ENCODE measurements at regions not wholly inside any gene's neighbourhood (a gene's known extent, or its start where the extent isn't known, plus 50 kb on each side); places are given as distances from the start of the nearest gene placed in this dataset.
A peak's percentile ranks its signal among the peaks of the same experiment; 100 is the strongest.

DNA sequence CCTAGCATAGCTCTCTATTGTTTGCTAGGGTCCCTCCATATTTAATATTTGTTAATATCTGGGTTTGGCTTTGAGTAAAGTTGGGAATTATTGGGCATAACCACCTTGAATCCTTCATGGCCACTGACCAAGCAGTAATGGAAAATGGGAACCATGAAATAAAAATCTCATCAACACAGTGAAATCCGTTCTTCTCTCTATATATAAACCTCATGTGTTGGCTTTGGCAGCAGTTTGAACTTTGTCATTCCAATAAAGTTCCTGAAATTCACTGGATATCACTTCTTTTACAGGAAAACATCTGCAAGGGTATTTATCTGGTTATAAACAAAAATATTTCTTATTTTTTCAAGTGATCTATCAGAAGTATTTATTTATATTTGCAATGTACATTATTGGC lies 93.0 kb upstream of the MPDZ start:
- no peak overlapping the region for H3K27ac ChIP-seq
- H3K27me3 ChIP-seq: no peaks in the 10 kb centered on the region
- no peak overlapping the region for H3K4me3 ChIP-seq
- TF ChIP-seq, protein P1, sequence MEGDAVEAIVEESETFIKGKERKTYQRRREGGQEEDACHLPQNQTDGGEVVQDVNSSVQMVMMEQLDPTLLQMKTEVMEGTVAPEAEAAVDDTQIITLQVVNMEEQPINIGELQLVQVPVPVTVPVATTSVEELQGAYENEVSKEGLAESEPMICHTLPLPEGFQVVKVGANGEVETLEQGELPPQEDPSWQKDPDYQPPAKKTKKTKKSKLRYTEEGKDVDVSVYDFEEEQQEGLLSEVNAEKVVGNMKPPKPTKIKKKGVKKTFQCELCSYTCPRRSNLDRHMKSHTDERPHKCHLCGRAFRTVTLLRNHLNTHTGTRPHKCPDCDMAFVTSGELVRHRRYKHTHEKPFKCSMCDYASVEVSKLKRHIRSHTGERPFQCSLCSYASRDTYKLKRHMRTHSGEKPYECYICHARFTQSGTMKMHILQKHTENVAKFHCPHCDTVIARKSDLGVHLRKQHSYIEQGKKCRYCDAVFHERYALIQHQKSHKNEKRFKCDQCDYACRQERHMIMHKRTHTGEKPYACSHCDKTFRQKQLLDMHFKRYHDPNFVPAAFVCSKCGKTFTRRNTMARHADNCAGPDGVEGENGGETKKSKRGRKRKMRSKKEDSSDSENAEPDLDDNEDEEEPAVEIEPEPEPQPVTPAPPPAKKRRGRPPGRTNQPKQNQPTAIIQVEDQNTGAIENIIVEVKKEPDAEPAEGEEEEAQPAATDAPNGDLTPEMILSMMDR (IDR thresholded peaks at IDR 0.05): no peak
- no peak for TF ChIP-seq POLR2A (IDR thresholded peaks at IDR 0.05)
- no peaks in the 10 kb centered on the region for H3K36me3 ChIP-seq
- intact Hi-C loops (cut with DNase I; ENCODE audit: low total_unique reads): no loop called here
- no peaks in the 10 kb centered on the region for H3K9me3 ChIP-seq
- no peaks in the 10 kb centered on the region for H3K4me1 ChIP-seq
- no peak for DNase-seq

DNA sequence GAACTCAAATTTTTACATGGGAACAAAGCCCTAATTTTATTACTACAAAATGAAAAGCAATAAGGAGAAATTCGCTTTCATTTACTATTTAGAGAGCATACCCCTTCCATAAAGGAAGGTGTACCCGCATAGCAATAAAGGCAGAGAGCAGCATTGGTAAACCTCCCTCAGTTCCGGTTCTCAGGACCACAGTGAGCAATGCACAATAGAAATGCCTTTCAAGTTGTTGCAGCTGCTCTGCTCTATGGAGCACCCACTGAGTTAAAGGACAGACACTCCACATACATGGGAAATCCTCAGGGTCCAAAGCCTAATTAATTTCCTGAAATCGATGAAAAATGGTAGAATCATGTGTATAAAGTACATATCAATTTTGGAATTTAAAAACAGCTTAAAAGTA lies 89.9 kb upstream of the MPDZ start:
- TF ChIP-seq, protein P1 (IDR thresholded peaks at IDR 0.05): no peak
- TF ChIP-seq POLR2A (IDR thresholded peaks at IDR 0.05): no peak
- Histone ChIP-seq H3K4me3 (no peak overlapping the region), H3K36me3 (no peaks in the 10 kb centered on the region), H3K9me3 (no peaks in the 10 kb centered on the region), H3K27ac (no peak overlapping the region), H3K27me3 (no peaks in the 10 kb centered on the region), H3K4me1 (no peaks in the 10 kb centered on the region)
- intact Hi-C loops (cut with DNase I; ENCODE audit: low total_unique reads): no loop called here
- DNase-seq: no peak

DNA sequence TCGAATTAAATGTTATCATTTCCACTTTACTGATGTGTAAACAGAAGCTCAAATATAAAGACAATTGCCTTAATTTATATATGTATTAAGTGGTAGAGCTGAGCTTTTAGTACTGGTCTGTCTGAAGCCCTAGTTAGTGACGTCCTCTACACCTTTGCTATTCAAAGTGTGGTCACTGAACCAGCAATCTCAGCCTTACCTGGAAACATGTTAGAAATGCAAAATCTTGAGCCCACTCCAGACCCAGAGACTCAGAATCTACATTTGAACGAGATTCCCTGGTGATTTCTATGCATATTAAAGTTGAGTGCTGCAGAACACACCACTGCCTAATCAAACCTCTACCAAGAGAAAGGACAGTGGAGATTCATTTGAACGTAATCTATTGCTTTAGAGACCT lies 88.3 kb upstream of the MPDZ start:
- intact Hi-C loops (cut with DNase I; ENCODE audit: low total_unique reads): no loop called here
- no peak for TF ChIP-seq POLR2A (IDR thresholded peaks at IDR 0.05)
- TF ChIP-seq, protein P1 (IDR thresholded peaks at IDR 0.05): no peak
- H3K4me1 ChIP-seq: no peaks in the 10 kb centered on the region
- H3K4me3 ChIP-seq: no peak overlapping the region
- no peaks in the 10 kb centered on the region for H3K9me3 ChIP-seq
- H3K27me3 ChIP-seq: no peaks in the 10 kb centered on the region
- DNase-seq: no peak
- H3K27ac ChIP-seq: no peak overlapping the region
- no peaks in the 10 kb centered on the region for H3K36me3 ChIP-seq

DNA sequence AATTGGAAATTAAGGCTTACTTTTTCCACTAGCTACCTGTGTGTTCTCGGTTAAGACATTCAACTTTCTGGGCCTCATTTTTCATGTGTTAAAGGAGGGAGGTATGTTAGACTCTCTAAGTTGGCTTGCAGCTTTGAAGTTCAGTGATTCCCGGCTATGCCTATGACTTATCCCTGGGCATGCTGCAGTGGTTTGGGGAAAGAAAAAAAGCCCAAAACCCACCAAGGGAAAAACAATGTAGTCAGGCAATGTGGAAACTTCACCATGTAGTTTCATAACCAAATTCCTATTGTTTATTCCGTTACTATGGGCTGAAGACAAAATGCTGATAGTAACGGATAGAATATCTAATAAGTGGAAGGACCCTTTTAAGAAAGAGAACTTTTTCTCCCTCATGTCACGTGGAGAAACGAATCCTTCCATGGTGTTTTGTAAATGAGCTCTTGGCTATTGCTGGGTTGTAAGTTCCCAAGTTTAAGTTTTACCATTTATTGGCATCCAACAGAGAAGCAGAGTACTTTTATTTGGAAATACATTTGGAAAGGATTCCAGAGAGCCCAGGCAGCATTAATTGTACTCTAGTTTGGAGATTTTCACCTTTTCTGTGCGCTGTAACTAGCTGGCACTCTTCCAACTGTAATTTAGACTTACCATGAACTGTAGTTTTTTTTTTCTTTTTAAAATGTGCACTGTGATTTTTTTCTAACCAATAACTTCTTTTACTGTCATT lies 84.9 kb upstream of the MPDZ start:
- no peaks in the 10 kb centered on the region for H3K36me3 ChIP-seq
- no peak for TF ChIP-seq POLR2A (IDR thresholded peaks at IDR 0.05)
- TF ChIP-seq, protein P1 (IDR thresholded peaks at IDR 0.05): no peak

DNA sequence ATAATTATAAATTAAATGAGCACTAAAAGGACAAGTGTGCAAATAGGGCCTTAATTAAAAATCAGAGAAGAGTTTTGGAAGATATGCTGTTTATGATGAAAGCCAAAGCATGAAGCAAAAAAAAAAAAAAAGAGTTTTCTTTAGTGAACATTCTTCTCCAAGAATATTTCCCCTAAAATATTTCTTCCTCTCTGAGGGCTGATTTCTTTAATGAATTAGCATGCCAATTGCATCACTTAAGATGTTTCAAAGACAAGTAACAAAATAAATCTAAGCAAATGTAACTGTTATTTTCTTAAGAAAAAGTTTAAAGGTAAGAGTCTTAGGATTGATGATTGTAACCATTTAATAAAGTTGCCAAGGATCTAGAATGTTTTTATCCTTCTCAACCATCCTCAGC lies 81.6 kb upstream of the MPDZ start:
- Histone ChIP-seq H3K27me3 (no peaks in the 10 kb centered on the region), H3K27ac (peak overlapping the region in 1 of 2 donors; percentile 43), H3K4me3 (no peak overlapping the region), H3K36me3 (no peaks in the 10 kb centered on the region), H3K4me1 (no peaks in the 10 kb centered on the region), H3K9me3 (no peaks in the 10 kb centered on the region)
- TF ChIP-seq POLR2A (IDR thresholded peaks at IDR 0.05): no peak
- TF ChIP-seq, protein P1 (IDR thresholded peaks at IDR 0.05): no peak
- no peak for DNase-seq
- intact Hi-C loops (cut with DNase I; ENCODE audit: low total_unique reads): no loop called here

More for the DNA sequence above, 84.9 kb upstream of the MPDZ start:
- DNase-seq: no peak
- Histone ChIP-seq H3K4me1 (no peaks in the 10 kb centered on the region), H3K4me3 (no peak overlapping the region), H3K27ac (no peak overlapping the region), H3K27me3 (no peaks in the 10 kb centered on the region), H3K9me3 (no peaks in the 10 kb centered on the region)
- intact Hi-C loops (cut with DNase I; ENCODE audit: low total_unique reads): no loop called here

Data from uterus (tissue), 3 donors.